H9 (cell line): ENCODE measurements at regions not wholly inside any gene's neighbourhood (a gene's known extent, or its start where the extent isn't known, plus 50 kb on each side); places are given as distances from the start of the nearest gene placed in this dataset.

Experiments
- DNase-seq: peaks from one replicate; pipeline ENCODE4 v3.0.0-alpha.2; 2017
- H2AFZ ChIP-seq: one replicate; pipeline ENCODE4 v1.6.1; 2013; ENCODE audit warnings: mild to moderate bottlenecking, low read length, control low read depth, moderate library complexity
- H2AK5ac ChIP-seq: 2 replicates; pipeline ENCODE4 v1.6.1; 2013; ENCODE audit warnings: low read length, control low read depth, mixed read lengths; ENCODE audit not compliant: insufficient read length
- H2BK120ac ChIP-seq: one replicate; pipeline ENCODE4 v1.6.1; 2013; ENCODE audit warnings: low read depth, mild to moderate bottlenecking, low read length, control low read depth, inconsistent platforms; ENCODE audit not compliant: poor library complexity, severe bottlenecking
- H2BK12ac ChIP-seq: 2 replicates; pipeline ENCODE4 v1.6.1; 2013; ENCODE audit warnings: low read length, control low read depth, mixed read lengths, low read depth; ENCODE audit not compliant: insufficient read length
- H2BK15ac ChIP-seq: 2 replicates; pipeline ENCODE4 v1.6.1; 2013; ENCODE audit warnings: low read depth, low read length, control low read depth
- H2BK20ac ChIP-seq: one replicate; pipeline ENCODE4 v1.6.1; 2013; ENCODE audit warnings: low read depth, mild to moderate bottlenecking, low read length, control low read depth, inconsistent platforms; ENCODE audit not compliant: poor library complexity, severe bottlenecking
- H2BK5ac ChIP-seq: 2 replicates; pipeline ENCODE4 v1.6.1; 2013; ENCODE audit warnings: low read length, control low read depth, mixed read lengths; ENCODE audit not compliant: insufficient read length
- H3K14ac ChIP-seq: 2 replicates; pipeline ENCODE4 v1.6.1; 2013; ENCODE audit warnings: low read length, control low read depth; ENCODE audit not compliant: insufficient read depth
- H3K18ac ChIP-seq: 2 replicates; pipeline ENCODE4 v1.6.1; 2013; ENCODE audit warnings: low read depth, mild to moderate bottlenecking, mixed read lengths, low read length, control low read depth; ENCODE audit not compliant: insufficient read length
- H3K23ac ChIP-seq: 2 replicates; pipeline ENCODE4 v1.6.1; 2013; ENCODE audit warnings: low read length, control low read depth, mixed read lengths, low read depth; ENCODE audit not compliant: insufficient read length
- H3K23me2 ChIP-seq: 2 replicates; pipeline ENCODE4 v1.6.1; 2013; ENCODE audit warnings: low read depth, mild to moderate bottlenecking, mixed read lengths, low read length, control low read depth; ENCODE audit not compliant: insufficient read length, poor library complexity, severe bottlenecking
- H3K27ac ChIP-seq: 2 replicates; pipeline ENCODE4 v1.5.1; 2013; ENCODE audit warnings: low read length, control low read depth, mixed read lengths, low read depth; ENCODE audit not compliant: insufficient read length
- H3K27me3 ChIP-seq: 2 replicates; pipeline ENCODE4 v1.6.1; 2013; ENCODE audit warnings: low read length, control low read depth, inconsistent platforms; ENCODE audit not compliant: insufficient read depth
- H3K4ac ChIP-seq: 2 replicates; pipeline ENCODE4 v1.6.1; 2013; ENCODE audit warnings: low read depth, mild to moderate bottlenecking, control low read depth, inconsistent platforms, low read length, moderate library complexity
- H3K4me1 ChIP-seq: 2 replicates; pipeline ENCODE4 v1.6.1; 2013; ENCODE audit warnings: low read length, control low read depth, inconsistent platforms; ENCODE audit not compliant: insufficient read depth
- H3K4me2 ChIP-seq: 2 replicates; pipeline ENCODE4 v1.6.1; 2013; ENCODE audit warnings: low read length, control low read depth, mixed read lengths; ENCODE audit not compliant: insufficient read length, insufficient read depth
- H3K56ac ChIP-seq: 2 replicates; pipeline ENCODE4 v1.6.1; 2013; ENCODE audit warnings: low read depth, mild to moderate bottlenecking, mixed read lengths, low read length, control low read depth; ENCODE audit not compliant: insufficient read length
- H3K79me1 ChIP-seq: 2 replicates; pipeline ENCODE4 v1.6.1; 2013; ENCODE audit warnings: low read depth, mild to moderate bottlenecking, moderate library complexity, low read length, control low read depth, inconsistent platforms; ENCODE audit not compliant: insufficient read depth, poor library complexity, severe bottlenecking
- H3K79me2 ChIP-seq: 2 replicates; pipeline ENCODE4 v1.6.1; 2013; ENCODE audit warnings: low read length, control low read depth, inconsistent platforms; ENCODE audit not compliant: insufficient read depth
- H3K9ac ChIP-seq: 2 replicates; pipeline ENCODE4 v1.6.1; 2013; ENCODE audit warnings: low read length, control low read depth, mixed read lengths; ENCODE audit not compliant: insufficient read length; ENCODE audit errors: extremely low read depth
- H3K9me3 ChIP-seq: one replicate; pipeline ENCODE4 v1.6.1; 2013; ENCODE audit warnings: low read depth, low read length, inconsistent platforms; ENCODE audit not compliant: control insufficient read depth
- H3T11ph ChIP-seq: one replicate; pipeline ENCODE4 v1.6.1; 2013; ENCODE audit warnings: mild to moderate bottlenecking, low read length, control low read depth, inconsistent platforms
- H4K20me1 ChIP-seq: one replicate; pipeline ENCODE4 v1.6.1; 2013; ENCODE audit not compliant: control insufficient read depth, insufficient read length, insufficient read depth
- H4K5ac ChIP-seq: 2 replicates; pipeline ENCODE4 v1.6.1; 2013; ENCODE audit warnings: low read depth, mild to moderate bottlenecking, mixed read lengths, low read length, control low read depth; ENCODE audit not compliant: insufficient read length
- H4K8ac ChIP-seq: replicated peaks from 2 replicates; pipeline ENCODE4 v1.6.1; 2013; ENCODE audit warnings: low read length, control low read depth, mixed read lengths, low read depth; ENCODE audit not compliant: insufficient read length
- H4K91ac ChIP-seq: 2 replicates; pipeline ENCODE4 v1.6.1; 2013; ENCODE audit warnings: low read depth, mild to moderate bottlenecking, moderate library complexity, mixed read lengths, low read length, control low read depth; ENCODE audit not compliant: insufficient read length
- H3K27ac Mint-ChIP-seq, 3 experiments: 2 replicates in 2 of 3; 3 replicates in 1 of 3; pipeline ENCODE4 v1.8.0; 2020 to 2021; ENCODE audit warnings: mixed read lengths in 3 of 3, mild to moderate bottlenecking in 1 of 3, moderate library complexity in 1 of 3
- H3K27me3 Mint-ChIP-seq: 2 replicates; pipeline ENCODE4 v1.8.0; 2021; ENCODE audit warnings: low read depth, mild to moderate bottlenecking, moderate library complexity, mixed read lengths
- H3K36me3 Mint-ChIP-seq, 3 experiments: 2 replicates in 2 of 3; 3 replicates in 1 of 3; pipeline ENCODE4 v1.8.0; 2020 to 2021; ENCODE audit warnings: low read depth in 3 of 3, mixed read lengths in 3 of 3; ENCODE audit not compliant: insufficient read depth in 1 of 3
- H3K4me1 Mint-ChIP-seq, 2 experiments: 2 replicates each; pipeline ENCODE4 v1.8.0; 2020; ENCODE audit warnings: mixed read lengths in 2 of 2
- H3K4me3 Mint-ChIP-seq, 2 experiments: 2 replicates in 1 of 2; 3 replicates in 1 of 2; pipeline ENCODE4 v1.8.0; 2020 to 2021; ENCODE audit warnings: mild to moderate bottlenecking in 2 of 2, mixed read lengths in 2 of 2, moderate library complexity in 1 of 2
- H3K9me3 Mint-ChIP-seq, 2 experiments: 2 replicates in 1 of 2; 3 replicates in 1 of 2; pipeline ENCODE4 v1.8.0; 2020; ENCODE audit warnings: mild to moderate bottlenecking in 2 of 2, mixed read lengths in 2 of 2, moderate library complexity in 1 of 2
- WGBS: extraction: QIAGEN DNeasy Blood & Tissue Kit; methylation state at CpG from one replicate; pipeline ENCODE4 v1.1.7; 2013; ENCODE audit warnings: missing lambda C conversion rate, low lambda C conversion rate, mixed read lengths; ENCODE audit not compliant: insufficient read length; ENCODE audit errors: extremely low coverage; 5-methylcytosine and 5-hydroxymethylcytosine counted together
- TF ChIP-seq, protein P1 (sequence below): fragments of 200-600 bp; sonication (generic); conservative IDR thresholded peaks from 3 replicates; pipeline ENCODE4 v1.8.0; 2021; ENCODE audit warnings: antibody characterized with exemption, mild to moderate bottlenecking

DNA sequence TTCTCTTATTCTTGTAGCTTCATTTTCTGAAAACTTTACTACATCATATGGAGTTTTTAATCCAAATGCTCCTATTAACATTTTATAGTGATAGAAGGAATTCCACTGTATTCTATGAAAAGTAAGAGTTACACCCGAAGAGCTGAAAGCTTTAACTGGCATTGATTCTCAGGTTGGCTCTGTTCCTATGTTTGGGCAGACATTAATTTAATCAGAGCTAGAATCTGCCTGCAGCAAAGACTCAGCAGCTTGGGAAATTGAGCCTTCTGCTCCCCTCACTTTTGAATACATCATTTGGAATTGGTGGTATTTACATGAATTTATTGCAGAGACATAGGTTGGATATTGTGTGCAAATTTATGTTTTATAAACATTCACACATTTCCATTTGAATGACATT, 1494.7 kb downstream of the CDH8 start:
- Histone ChIP-seq H3K4me1 (no peaks in the 10 kb centered on the region), H3K14ac (no peak overlapping the region)
- H3K9me3 Mint-ChIP-seq, result peaks cover 10% of the 10 kb centered on the region in 2 experiments

More for the DNA sequence above, 1494.7 kb downstream of the CDH8 start:
- H3K4ac ChIP-seq, result no peak overlapping the region
- no peaks in the 10 kb centered on the region for H4K20me1 ChIP-seq
- no peak overlapping the region for H3K18ac ChIP-seq
- H4K8ac ChIP-seq, result no peak overlapping the region
- no peak overlapping the region for H2BK5ac ChIP-seq
- no peaks in the 10 kb centered on the region for H3K23me2 ChIP-seq
- H3K4me3 Mint-ChIP-seq, result no peak overlapping the region
- DNase-seq, result no peak
- no peak overlapping the region for H2AK5ac ChIP-seq
- no peak overlapping the region for H2BK20ac ChIP-seq
- H4K5ac ChIP-seq, result no peak overlapping the region
- no peak overlapping the region for H4K91ac ChIP-seq
- no peak overlapping the region for H3K27ac Mint-ChIP-seq
- H3K79me1 ChIP-seq, result no peaks in the 10 kb centered on the region
- no peak overlapping the region for H2BK12ac ChIP-seq
- no peak overlapping the region for H2BK120ac ChIP-seq
- H2AFZ ChIP-seq, result no peak overlapping the region
- no peaks in the 10 kb centered on the region for H3K9me3 ChIP-seq
- H3K4me1 Mint-ChIP-seq, result peaks cover 4 to 9% of the 10 kb centered on the region in 2 experiments
- peaks cover 0 to 15% (median 0%) of the 10 kb centered on the region in 3 experiments; a peak in 2 of 7 replicates for H3K36me3 Mint-ChIP-seq
- WGBS, result no CpG with 5 or more reads among the region's 1 CpG
- H3T11ph ChIP-seq, result no peak overlapping the region
- no peak overlapping the region for H3K23ac ChIP-seq
- no peaks in the 10 kb centered on the region for H3K27me3 ChIP-seq
- no peak overlapping the region for H3K4me2 ChIP-seq
- TF ChIP-seq, protein P1, sequence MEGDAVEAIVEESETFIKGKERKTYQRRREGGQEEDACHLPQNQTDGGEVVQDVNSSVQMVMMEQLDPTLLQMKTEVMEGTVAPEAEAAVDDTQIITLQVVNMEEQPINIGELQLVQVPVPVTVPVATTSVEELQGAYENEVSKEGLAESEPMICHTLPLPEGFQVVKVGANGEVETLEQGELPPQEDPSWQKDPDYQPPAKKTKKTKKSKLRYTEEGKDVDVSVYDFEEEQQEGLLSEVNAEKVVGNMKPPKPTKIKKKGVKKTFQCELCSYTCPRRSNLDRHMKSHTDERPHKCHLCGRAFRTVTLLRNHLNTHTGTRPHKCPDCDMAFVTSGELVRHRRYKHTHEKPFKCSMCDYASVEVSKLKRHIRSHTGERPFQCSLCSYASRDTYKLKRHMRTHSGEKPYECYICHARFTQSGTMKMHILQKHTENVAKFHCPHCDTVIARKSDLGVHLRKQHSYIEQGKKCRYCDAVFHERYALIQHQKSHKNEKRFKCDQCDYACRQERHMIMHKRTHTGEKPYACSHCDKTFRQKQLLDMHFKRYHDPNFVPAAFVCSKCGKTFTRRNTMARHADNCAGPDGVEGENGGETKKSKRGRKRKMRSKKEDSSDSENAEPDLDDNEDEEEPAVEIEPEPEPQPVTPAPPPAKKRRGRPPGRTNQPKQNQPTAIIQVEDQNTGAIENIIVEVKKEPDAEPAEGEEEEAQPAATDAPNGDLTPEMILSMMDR, result no peak
- no peak overlapping the region for H3K56ac ChIP-seq
- H2BK15ac ChIP-seq, result no peak overlapping the region
- no peaks in the 10 kb centered on the region for H3K79me2 ChIP-seq
- no peaks in the 10 kb centered on the region for H3K27me3 Mint-ChIP-seq
- H3K9ac ChIP-seq, result no peak overlapping the region
- H3K27ac ChIP-seq, result no peak overlapping the region
